A549 (cell line): ENCODE measurements at regions not wholly inside any gene's neighbourhood (a gene's known extent, or its start where the extent isn't known, plus 50 kb on each side); places are given as distances from the start of the nearest gene placed in this dataset.

Experiments used
- ATAC-seq, 2 experiments: fragments of 200-7000 bp in 1 of 2; fragments of >200 bp in 1 of 2; cut with Nextera tagmentation in 1 of 2; cut with Tn5 transposase in 1 of 2; 3 replicates each; pipeline versions ENCODE4 v1.8.0 to v1.9.1; 2018 to 2020; ENCODE audit warnings: mild to moderate bottlenecking in 1 of 2, moderate library complexity in 1 of 2
- CTCF ChIA-PET: fragments of 300-600 bp; sonication (Branson Sonifier 250); formaldehyde crosslinking; extraction: SDS; loops from one replicate; lab custom pipeline; 2021; ENCODE audit warnings: antibody characterized with exemption, inconsistent platforms; lab: Yijun Ruan, JAX
- POLR2A ChIA-PET: fragments of 350-600 bp; formaldehyde crosslinking; extraction: SDS; loops from one replicate; lab custom pipeline; 2021; ENCODE audit warnings: antibody characterized with exemption, inconsistent platforms; lab: Yijun Ruan, JAX
- DNase-seq, 2 experiments: peaks; one replicate each; pipeline versions ENCODE4 v3.0.0 to v3.0.0-alpha.2; 2011 to 2016; ENCODE audit warnings: low read depth in 1 of 2, low spot score in 1 of 2
- FAIRE-seq: peaks from 2 replicates; lab custom pipeline; 2011; peaks lifted over from hg19 to GRCh38; lab: Jason Lieb, UNC
- H3K27ac ChIP-seq, 2 experiments: fragments of >200 bp; sonication (Bioruptor Twin); formaldehyde crosslinking; 3 replicates each; pipeline ENCODE4 v1.5.1; 2016 to 2017
- H3K4me1 ChIP-seq: fragments of >200 bp; sonication (Bioruptor Twin); formaldehyde crosslinking; 3 replicates; pipeline ENCODE4 v1.6.1; 2016
- H3K4me2 ChIP-seq: fragments of >200 bp; sonication (Bioruptor Twin); formaldehyde crosslinking; 3 replicates; pipeline ENCODE4 v1.6.1; 2016
- H3K4me3 ChIP-seq: fragments of >200 bp; sonication (Bioruptor Twin); formaldehyde crosslinking; 3 replicates; pipeline ENCODE4 v1.5.1; 2016
- H3K9me3 ChIP-seq: fragments of >200 bp; sonication (Bioruptor Twin); formaldehyde crosslinking; 3 replicates; pipeline ENCODE4 v1.6.1; 2016
- CBX2 ChIP-seq: fragments of 200-600 bp; sonication (generic); IDR thresholded peaks from 2 replicates; pipeline ENCODE4 v1.6.1; 2016; ENCODE audit warnings: low read depth, mild to moderate bottlenecking, borderline replicate concordance
- CEBPB ChIP-seq, 2 experiments: fragments of >200 bp in 1 of 2; sonication (Bioruptor Twin) in 1 of 2; formaldehyde crosslinking in 1 of 2; IDR thresholded peaks; 2 replicates each; pipeline ENCODE4 v1.6.1; 2012 to 2016
- E2F6 ChIP-seq: IDR thresholded peaks from 2 replicates; pipeline ENCODE4 v1.6.1; 2012; ENCODE audit warnings: low read depth, borderline replicate concordance
- EHMT2 ChIP-seq: fragments of 200-600 bp; sonication (generic); IDR thresholded peaks from 2 replicates; pipeline ENCODE4 v1.6.1; 2016; ENCODE audit warnings: antibody characterized with exemption, low read depth, mild to moderate bottlenecking, moderate library complexity
- ESRRA ChIP-seq: fragments of 150-350 bp; IDR thresholded peaks from 2 replicates; pipeline ENCODE4 v1.6.1; 2014; ENCODE audit warnings: mild to moderate bottlenecking, low read length, borderline replicate concordance
- FOSB ChIP-seq: fragments of 250-450 bp; sonication (Bioruptor Pico); IDR thresholded peaks from 2 replicates; pipeline ENCODE4 v1.5.0; 2020; ENCODE audit warnings: mild to moderate bottlenecking, moderate library complexity
- HDAC2 ChIP-seq: fragments of 200-600 bp; sonication (generic); IDR thresholded peaks from 2 replicates; pipeline ENCODE4 v1.6.1; 2016
- HEYL ChIP-seq: fragments of 250-450 bp; sonication (Bioruptor Pico); IDR thresholded peaks from 2 replicates; pipeline ENCODE4 v1.8.0; 2021; ENCODE audit warnings: mild to moderate bottlenecking, moderate library complexity
- HMGXB4 ChIP-seq: fragments of 250-450 bp; sonication (Bioruptor Pico); IDR thresholded peaks from 2 replicates; pipeline ENCODE4 v1.5.0; 2021; ENCODE audit warnings: mild to moderate bottlenecking, moderate library complexity, borderline replicate concordance
- HOXA7 ChIP-seq: fragments of 250-450 bp; sonication (Bioruptor Pico); IDR thresholded peaks from 2 replicates; pipeline ENCODE4 v1.5.0; 2020; ENCODE audit warnings: mild to moderate bottlenecking, moderate library complexity
- JUN ChIP-seq, 2 experiments: fragments of >200 bp; sonication (Bioruptor Twin); formaldehyde crosslinking; IDR thresholded peaks; 2 replicates in 1 of 2; 3 replicates in 1 of 2; pipeline ENCODE4 v1.6.1; 2016 to 2017
- MAFK ChIP-seq: fragments of 450-650 bp; IDR thresholded peaks from 2 replicates; pipeline ENCODE4 v1.6.1; 2014; ENCODE audit not compliant: partially characterized antibody
- MAX ChIP-seq: IDR thresholded peaks from 2 replicates; pipeline ENCODE4 v1.6.1; 2012
- NFE2L2 ChIP-seq: fragments of 150-350 bp; conservative IDR thresholded peaks from 2 replicates; pipeline ENCODE4 v1.6.1; 2014; ENCODE audit warnings: low read length
- PBX3 ChIP-seq: IDR thresholded peaks from 2 replicates; pipeline ENCODE4 v1.6.1; 2012
- PHF8 ChIP-seq: fragments of 200-600 bp; sonication (generic); IDR thresholded peaks from 2 replicates; pipeline ENCODE4 v1.6.1; 2016; ENCODE audit warnings: low read depth, mild to moderate bottlenecking, antibody characterized with exemption, moderate library complexity, borderline replicate concordance
- RARB ChIP-seq: fragments of 250-450 bp; sonication (Bioruptor Pico); IDR thresholded peaks from 2 replicates; pipeline ENCODE4 v1.8.0; 2021; ENCODE audit warnings: mild to moderate bottlenecking, moderate library complexity
- RCOR1 ChIP-seq: fragments of 150-350 bp; IDR thresholded peaks from 2 replicates; pipeline ENCODE4 v1.6.1; 2014; ENCODE audit warnings: antibody characterized with exemption, low read length, low read depth
- REST ChIP-seq: fragments of 200-600 bp; sonication (generic); IDR thresholded peaks from 2 replicates; pipeline ENCODE4 v1.6.1; 2016; ENCODE audit warnings: antibody characterized with exemption, mild to moderate bottlenecking, moderate library complexity
- RFX5 ChIP-seq: fragments of 450-650 bp; IDR thresholded peaks from 2 replicates; pipeline ENCODE4 v1.7.1; 2014; ENCODE audit warnings: antibody characterized with exemption, mild to moderate bottlenecking, moderate library complexity
- SMC3 ChIP-seq: fragments of >200 bp; sonication (Bioruptor Twin); formaldehyde crosslinking; IDR thresholded peaks from 3 replicates; pipeline ENCODE4 v1.6.1; 2018; ENCODE audit warnings: inconsistent platforms
- ZFP36 ChIP-seq: fragments of 450-650 bp; IDR thresholded peaks from 2 replicates; pipeline ENCODE4 v1.6.1; 2014; ENCODE audit warnings: borderline replicate concordance; ENCODE audit not compliant: partially characterized antibody
- WGBS: methylation state at CpG from one replicate; pipeline ENCODE4 v1.1.6; 2017; ENCODE audit errors: missing lambda C conversion rate; 5-methylcytosine and 5-hydroxymethylcytosine counted together

- H3K27ac ChIP-seq, result no peak overlapping the region
- FAIRE-seq, result no peak
- H3K4me3 ChIP-seq, result no peak overlapping the region
- H3K4me2 ChIP-seq, result no peak overlapping the region
- no peak for DNase-seq
- TF ChIP-seq CEBPB (IDR thresholded peaks at IDR 0.05) (no peak), ESRRA (no peak), REST (no peak), RCOR1 (no peak), HEYL (CRISPR knock-in tag) (no peak), SMC3 (no peak), RFX5 (no peak), PHF8 (no peak), PBX3 (no peak), JUN (IDR thresholded peaks at IDR 0.05) (no peak), E2F6 (no peak), ZFP36 (no peak)
- TF ChIP-seq, all 56 proteins: peak for 0
- Histone ChIP-seq H3K9me3 (no peaks in the 10 kb centered on the region), H3K4me1 (no peaks in the 10 kb centered on the region)
- WGBS, result 2% methylated on average over 6 of the region's 6 CpGs
- POLR2A ChIA-PET, result no interaction called here
- ATAC-seq, result no peak
- CTCF ChIA-PET, result no interaction called here
Observed at GRCh38 chr18:5746844-5747243, 148.5 kb downstream of the TMEM200C start.

- ATAC-seq, result no peak
- ChIA-PET CTCF (interaction anchor here (0.6 kb wide), 1 partner anchor 100 kb away, joined by 4 read pairs; no protein-coding TSS in a partner anchor), POLR2A (no interaction called here)
- 5% methylated on average over 3 of the region's 3 CpGs for WGBS
- FAIRE-seq, result no peak
- no peaks in the 10 kb centered on the region for H3K9me3 ChIP-seq
- DNase-seq, result no peak
- no peak overlapping the region for H3K27ac ChIP-seq
- no peak overlapping the region for H3K4me2 ChIP-seq
- no peak overlapping the region for H3K4me3 ChIP-seq
- H3K4me1 ChIP-seq, result no peaks in the 10 kb centered on the region
- TF ChIP-seq HMGXB4 (CRISPR knock-in tag), result no peak
- TF ChIP-seq NFE2L2, result no peak
- no peak for TF ChIP-seq E2F6
- no peak for TF ChIP-seq RARB (CRISPR knock-in tag)
Observed at GRCh38 chr18:5744659-5745058, 150.7 kb downstream of the TMEM200C start.

GRCh38 chr18:5738526-5738925 lies 156.8 kb downstream of the TMEM200C start:
- DNase-seq (no peak), FAIRE-seq (no peak), ATAC-seq (no peak)
- 5% methylated on average over 4 of the region's 4 CpGs for WGBS
- POLR2A ChIA-PET, result no interaction called here
- Histone ChIP-seq H3K4me2 (no peak overlapping the region), H3K4me3 (no peak overlapping the region), H3K27ac (no peak overlapping the region), H3K9me3 (no peaks in the 10 kb centered on the region), H3K4me1 (no peaks in the 10 kb centered on the region)
- no peak for TF ChIP-seq ZFP36
- no peak for TF ChIP-seq REST
- TF ChIP-seq EHMT2, result no peak
- no peak for TF ChIP-seq FOSB (CRISPR knock-in tag)
- TF ChIP-seq HOXA7, result no peak
- TF ChIP-seq HDAC2, result no peak
- TF ChIP-seq RARB (CRISPR knock-in tag), result no peak
- TF ChIP-seq JUN (IDR thresholded peaks at IDR 0.05), result no peak
- no peak for TF ChIP-seq MAFK
- no peak for TF ChIP-seq RCOR1
- no peak for TF ChIP-seq MAX
- TF ChIP-seq CBX2, result no peak
- CTCF ChIA-PET, result no interaction called here
